NCI-H1694 treated with DMSO at 0.1 percent for 48 hours (cell line): ENCODE measurements at regions not wholly inside any gene's neighbourhood (a gene's known extent, or its start where the extent isn't known, plus 50 kb on each side); places are given as distances from the start of the nearest gene placed in this dataset.

Experiments used
- DNase-seq: peaks from one replicate; lab custom pipeline; 2025; lab: John Stamatoyannopoulos, UW

DNA sequence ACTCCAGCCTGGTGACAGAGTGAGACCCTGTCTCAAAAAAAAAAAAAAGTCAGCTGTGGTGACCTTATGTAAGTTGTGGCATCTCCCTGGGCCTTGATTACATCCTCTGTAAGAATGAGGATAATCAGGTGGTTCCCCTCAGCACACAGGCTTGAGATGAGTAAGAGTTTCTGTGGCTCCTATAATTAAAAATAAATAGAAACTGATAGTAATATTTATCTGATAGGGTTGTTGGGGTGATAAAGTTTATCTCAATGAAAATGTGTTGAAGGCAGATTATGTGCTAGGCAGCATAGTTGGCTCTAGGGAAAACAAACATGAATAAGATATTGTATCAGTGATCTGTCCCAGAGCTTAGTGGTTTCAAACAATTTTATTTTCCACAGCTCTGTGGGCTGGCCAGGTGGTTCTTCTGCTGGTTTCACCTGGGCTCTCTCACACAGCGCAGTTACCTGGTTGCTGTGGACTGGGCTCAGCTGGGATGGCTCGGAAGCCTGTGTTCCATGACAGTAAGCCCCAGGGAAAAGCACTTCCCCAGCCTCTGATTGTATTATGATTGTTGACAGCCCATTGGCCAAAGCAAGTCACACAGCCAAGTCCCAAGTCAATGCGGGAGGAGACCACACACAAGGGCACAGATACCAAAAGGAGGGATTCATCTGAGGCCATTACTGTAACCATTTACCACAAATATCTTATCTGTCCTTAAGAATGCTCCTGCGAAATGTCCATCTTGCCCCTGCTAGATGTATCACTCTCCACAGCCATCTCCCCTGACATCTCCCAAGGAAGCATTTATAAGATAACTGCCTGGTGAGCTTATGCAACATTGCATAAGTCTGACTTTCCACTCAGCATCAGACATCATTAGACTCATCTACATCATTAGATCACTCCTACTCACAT, 151.7 kb downstream of the NUAK1 start:
- DNase-seq: no peak

DNA sequence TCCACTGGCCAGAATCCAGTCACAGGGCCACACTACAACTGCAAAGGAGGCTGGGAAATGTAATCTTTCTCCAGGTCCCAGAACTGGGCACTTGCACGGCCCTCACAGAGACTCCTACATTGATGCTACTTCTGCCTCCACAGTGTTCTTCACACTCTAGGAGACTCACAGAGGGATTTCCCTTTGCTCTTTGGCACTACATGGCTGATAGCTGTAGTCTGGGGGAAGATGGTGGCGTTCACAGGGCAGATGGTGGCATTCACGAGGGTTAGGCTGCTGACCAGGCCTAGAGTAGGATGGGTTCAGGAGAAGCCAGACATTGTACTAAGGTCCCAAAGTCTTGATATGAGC, 151.1 kb downstream of the NUAK1 start:
- DNase-seq: no peak

DNA sequence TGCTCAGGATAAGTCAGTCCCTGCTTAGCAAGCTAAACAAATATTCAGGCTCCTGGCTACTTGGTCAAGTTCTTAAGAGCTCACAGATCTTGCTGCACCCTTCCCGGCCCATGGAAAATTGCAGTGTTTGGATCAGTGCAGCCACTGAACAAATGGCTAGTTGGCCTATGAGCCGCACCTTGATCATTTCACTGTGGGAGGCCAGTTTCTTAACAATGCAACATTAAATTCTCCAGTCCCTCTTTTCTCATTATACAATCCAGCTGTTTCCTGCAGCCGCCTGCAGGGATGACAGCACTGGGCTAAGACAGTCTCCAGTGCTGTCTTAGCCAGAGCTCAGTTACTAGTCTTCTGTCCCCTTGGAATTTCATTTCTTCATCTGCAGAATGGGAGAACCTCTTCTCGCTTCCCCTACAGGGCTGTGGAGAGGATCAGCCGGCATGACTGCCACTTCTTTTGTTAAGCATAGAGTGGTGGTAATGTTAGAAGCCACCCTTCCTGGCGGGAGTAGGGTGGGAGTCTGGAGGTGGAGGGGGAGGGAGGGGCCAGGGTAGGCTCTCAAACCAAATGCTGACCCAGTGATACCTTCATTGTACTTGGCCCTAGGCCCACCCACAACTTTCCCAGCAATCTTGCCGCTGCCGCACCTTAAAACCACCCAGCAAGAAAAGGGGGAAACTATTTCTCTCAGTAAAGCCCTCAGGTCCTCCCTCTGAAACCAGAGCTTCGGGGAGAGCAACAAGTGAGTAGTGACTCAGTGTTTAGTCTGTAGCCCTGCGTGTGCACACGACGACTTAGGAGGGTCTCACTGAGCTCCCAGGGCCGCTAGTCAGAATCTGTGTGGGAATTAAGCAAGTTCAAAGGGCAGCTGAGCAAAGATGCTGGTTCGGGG, 145.7 kb downstream of the NUAK1 start:
- no peak for DNase-seq

DNA sequence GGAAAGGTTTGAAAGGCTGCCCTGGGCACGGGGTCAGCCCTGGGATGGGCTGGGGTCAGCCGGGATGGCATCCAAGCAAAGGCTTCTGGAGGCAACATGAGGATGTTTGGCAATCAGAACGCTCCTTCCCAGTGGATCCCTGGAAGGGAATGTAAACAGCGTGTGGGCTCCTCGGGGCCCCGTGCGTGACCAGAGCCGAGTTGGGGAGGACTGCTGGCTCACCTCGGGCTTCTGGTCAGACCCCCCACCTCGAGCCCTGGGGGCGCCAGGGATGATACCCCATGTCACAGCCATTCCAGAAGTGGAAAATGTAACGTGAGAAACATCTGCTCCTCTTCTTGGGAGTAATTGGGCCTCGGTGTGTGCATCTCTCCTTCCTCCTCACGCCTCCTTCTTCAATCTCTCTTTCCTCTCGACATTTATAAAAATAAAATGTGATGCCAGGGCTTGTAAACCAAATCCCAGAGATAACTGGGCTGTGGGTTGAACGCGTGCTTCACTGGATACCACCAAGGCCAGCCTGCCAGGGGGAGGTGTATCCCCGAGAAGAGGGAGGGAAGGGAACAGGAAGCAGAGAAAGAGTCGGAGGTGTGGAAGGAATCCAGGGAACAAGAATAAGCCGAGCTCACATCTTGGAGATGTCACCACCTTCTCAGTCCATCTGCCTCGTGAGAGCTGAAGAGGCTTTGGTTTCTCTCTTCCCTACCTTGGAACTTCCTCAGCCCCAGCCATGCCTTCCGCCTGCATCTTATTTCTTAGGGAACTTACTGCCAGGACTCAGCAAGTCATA, 144.8 kb downstream of the NUAK1 start:
- DNase-seq: no peak

DNA sequence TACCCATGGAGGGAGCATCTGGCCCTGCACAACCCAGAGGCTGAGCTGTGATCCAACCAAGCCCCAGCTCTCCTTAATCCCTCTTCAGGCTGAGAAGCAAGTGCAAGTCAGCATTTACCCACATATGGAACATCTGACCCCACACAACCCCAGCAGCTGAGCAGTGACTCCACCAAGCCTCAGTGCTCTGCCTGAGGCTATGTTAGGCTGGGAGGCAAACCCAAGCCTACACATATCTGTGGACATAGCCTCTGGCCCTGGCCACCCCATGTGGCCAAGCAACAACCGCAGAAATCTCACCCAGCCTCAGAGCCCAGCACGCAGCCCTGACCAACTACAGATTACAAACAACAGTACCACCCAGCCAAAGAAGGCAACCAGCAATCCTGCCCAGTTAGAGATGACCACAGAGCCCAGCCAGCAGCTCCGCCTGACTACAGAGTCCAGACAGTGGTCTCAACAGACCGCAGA, 142.8 kb downstream of the NUAK1 start:
- no peak for DNase-seq

DNA sequence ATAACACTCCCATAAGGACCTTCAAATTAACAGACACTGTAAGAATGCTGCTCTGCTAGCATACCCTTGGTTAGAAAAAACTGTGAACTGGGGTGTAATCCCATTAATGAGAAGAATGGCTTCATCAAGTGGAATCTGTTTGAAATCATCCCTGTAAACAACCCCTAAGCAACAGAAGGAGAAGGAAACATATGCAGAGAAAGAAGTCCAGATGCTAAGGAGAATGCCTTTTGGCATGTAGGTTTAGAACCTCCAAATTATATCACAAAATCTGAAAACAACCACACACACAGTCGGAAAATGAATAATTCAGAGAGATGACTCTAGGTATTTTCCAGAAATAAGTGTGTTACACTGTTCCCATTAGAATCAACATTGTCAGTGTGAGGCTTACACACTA, 140.2 kb downstream of the NUAK1 start:
- DNase-seq: no peak

DNA sequence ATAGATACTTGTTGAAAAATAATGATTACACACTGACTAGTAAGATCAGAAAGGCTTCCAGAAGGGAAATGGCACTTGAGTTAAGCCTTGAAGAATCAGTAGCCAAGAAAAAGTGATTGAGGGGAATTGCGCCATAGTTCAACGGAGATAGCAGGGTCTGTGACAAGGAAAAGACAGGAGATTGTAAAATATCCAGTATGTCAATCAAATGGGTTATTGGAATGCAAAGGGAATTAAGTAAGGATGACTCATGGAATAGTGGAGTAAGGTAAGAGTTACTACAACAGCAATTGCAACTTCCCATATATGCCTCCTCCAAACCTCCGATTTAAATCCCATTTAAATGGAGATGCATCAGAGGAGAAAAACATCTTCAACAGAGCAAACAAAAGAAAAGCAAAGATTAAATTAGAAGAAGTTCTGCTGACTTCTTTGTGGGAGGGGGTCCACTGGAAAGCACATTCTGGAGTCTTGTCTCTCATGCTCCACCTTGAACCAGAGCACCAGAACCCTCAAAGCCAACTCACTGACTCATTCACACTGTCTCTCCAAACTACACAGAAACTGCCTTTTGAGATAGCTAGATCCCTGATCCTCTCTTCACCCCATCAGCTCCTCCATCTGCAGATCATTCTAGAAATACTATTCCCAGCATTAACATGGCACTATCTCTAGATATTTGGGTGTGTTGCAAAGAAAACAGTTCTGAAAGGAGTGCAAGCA, 138.2 kb downstream of the NUAK1 start:
- DNase-seq: no peak

DNA sequence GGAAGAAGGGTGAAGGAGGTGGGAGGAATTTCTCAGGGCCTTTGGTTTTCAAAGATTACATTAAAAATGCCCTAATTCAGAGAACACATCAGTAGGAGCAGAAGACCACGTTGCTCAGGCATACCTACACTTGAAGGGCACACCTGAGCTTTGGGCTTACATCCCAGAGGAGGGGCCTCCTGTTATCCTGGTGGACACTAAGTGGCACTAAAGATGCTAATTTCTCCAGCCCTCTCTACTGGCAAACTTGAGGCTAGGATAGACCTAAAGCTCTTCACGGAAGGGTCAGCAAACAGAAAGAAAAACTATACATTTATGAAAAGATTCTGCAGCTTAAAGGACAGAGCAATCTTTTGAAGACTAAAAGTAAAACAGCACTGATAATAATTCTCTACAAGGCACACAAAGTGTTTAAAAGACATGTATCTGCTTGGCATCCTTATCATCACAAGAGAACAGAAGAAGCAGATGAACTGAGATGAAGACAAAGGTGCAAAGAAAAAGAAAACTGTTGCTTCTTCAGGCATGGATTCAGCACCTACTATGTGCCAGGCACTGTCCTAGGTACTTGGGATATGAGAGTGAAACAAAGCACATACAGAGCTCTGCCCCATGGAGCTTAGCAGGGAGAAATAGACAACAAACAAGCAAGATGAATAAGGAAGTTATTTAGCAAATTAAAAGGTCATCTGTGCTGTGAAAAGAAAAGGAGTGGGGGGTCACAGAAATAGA, 137.5 kb downstream of the NUAK1 start:
- DNase-seq: no peak

DNA sequence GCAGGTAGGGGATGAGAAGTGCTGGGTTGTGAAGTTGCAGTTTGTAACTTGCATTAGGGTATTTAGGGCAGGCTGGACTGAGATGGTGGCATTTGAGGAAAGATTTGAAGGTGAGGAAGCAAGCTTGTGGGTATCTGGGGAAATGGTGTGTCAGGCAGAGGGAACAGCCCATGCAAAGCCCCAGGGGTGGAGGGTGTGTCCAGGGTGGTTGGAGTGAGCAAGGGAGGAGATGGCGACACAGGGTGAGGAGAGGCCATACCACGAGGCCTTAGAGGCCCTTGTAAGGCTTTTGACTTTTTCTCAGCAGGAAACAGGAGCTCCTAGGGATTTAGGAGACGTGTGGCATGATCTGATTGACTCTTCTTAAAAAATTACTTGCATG, 136.9 kb downstream of the NUAK1 start:
- DNase-seq: no peak

DNA sequence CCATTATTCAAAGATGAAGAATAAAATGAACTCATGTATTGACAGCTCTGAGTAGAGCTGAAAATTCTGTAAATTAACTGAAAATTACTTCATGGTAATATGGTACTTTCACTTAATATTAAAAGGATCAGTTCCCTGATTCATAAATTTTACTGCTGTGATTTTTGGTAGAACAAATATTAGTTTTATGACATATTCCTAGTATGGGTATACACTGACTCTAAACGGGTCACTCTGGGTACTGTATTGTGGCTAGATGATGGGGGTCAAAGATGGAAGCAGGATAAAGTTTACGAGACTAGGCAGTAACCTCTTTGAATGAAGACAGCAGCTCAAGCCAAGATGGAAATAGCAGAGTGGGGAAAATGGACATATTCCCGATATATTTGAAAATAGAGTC, 135.5 kb downstream of the NUAK1 start:
- no peak for DNase-seq

DNA sequence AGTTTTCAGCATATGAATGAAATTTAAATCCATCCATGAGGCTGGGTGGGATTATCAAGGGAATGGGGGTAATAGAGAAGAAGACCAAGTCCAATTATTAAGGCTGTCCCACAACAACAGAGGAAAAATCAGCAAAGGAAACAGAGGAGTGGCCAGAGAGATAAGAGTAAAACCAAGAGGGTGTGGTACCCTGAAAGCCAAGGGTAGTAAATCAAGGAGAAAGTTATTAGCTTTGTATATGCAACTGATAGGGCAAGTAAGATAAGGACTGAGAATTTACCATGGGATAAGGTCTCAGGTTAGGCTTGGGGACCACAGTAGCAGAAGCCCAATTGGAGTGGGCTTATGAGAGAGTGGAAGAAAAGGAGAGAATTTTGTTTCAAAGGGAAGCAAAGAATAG, 134.5 kb downstream of the NUAK1 start:
- DNase-seq: no peak

DNA sequence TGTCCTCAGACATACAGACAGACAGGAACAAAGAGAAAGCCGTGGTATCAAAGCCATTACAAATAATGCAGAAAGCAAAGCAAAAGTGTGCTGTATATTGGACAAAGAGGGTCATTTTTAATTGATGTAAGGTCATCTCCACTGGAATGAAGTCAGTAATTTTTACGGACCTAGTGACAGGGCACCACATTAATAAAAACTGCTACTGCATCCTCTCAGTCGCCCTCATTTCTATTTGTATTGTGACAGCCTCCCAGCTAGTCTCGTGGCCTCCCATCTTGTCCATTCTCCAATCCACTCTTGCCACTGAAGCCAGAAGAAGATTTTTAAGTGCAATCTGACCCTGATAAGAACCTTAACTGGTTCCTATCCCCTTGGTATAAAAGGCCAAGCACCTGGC, 132.4 kb downstream of the NUAK1 start:
- no peak for DNase-seq

DNA sequence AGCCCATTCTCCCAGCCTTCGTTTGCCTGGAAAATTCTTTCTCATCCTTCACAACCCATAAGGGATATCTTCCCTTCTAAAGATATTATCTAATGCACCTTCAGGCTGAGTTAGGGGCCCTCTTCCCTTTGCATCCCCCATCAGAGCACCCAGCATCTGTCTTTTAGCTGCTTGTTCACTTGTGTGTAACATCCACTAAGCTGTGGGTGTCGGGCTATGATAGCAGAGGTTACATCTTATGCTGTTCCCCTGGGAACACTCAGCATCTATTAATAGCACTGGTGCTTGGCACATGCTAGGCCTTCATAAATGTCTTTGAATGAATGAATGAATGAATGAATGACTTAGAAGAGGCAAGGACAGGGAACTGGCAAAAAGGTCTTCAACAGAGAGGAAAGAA, 131.8 kb downstream of the NUAK1 start:
- DNase-seq: no peak

DNA sequence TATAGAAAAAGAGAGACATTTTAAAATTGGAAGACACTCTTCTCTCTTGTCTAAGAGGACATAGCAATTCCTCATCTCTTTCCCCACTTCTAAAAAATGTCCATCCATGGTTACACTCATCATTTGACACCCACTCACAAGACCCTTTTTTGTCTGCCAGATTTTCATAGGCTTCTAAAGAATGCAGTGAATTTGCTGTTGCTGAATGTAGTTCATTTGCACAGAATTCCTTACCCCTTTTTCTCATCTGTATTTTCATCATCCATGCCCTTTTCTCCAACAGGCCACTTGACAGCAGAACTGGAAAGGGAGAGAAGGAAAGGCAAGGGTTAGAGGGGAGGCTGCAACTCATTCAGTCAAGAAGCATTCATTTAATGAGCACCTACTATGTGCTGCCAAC, 128.0 kb downstream of the NUAK1 start:
- DNase-seq: no peak
